Neuron (in vitro differentiated cells): ENCODE measurements at regions not wholly inside any gene's neighbourhood (a gene's known extent, or its start where the extent isn't known, plus 50 kb on each side); places are given as distances from the start of the nearest gene placed in this dataset.
A peak's percentile ranks its signal among the peaks of the same experiment; 100 is the strongest.
"Not testable (repeated sequence)": the region's sequence is repeated elsewhere in the genome, so short reads cannot be mapped to it uniquely, and the experiment has no call there.

Experiments used
- H2AFZ ChIP-seq: one replicate; pipeline ENCODE4 v1.6.1; 2013; ENCODE audit warnings: low read depth, mild to moderate bottlenecking, inconsistent platforms, low read length, moderate library complexity
- H3K27me3 ChIP-seq: one replicate; pipeline ENCODE4 v1.6.1; 2013; ENCODE audit warnings: low read length; ENCODE audit not compliant: insufficient read depth
- H3K36me3 ChIP-seq: one replicate; pipeline ENCODE4 v1.6.1; 2013; ENCODE audit warnings: low read length; ENCODE audit not compliant: insufficient read depth
- H3K4me1 ChIP-seq: one replicate; pipeline ENCODE4 v1.6.1; 2013; ENCODE audit warnings: low read length; ENCODE audit not compliant: insufficient read depth
- H3K4me3 ChIP-seq: 2 replicates; pipeline ENCODE4 v1.5.1; 2013; ENCODE audit warnings: mild to moderate bottlenecking, low read length, moderate library complexity
- H3K9me3 ChIP-seq: one replicate; pipeline ENCODE4 v1.6.1; 2013; ENCODE audit warnings: low read length

DNA sequence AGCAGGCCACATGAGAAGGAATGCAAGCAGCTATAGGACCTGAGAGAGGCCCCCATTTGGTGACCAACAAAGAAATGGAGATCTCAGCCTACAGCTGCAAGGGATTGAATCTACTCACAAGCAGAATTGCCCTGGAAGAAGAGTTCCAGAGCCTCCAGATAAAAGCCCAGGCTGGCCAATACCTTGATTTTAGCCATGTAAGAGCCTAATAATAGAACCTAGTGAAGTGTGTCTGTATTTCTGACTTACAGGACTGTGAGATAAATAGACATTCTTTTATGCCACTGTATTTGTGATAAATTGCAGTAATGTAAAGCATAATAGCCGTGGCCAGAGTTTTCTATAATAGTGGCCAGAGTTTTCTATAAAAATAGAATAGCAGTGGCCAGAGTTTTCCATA lies 254.6 kb downstream of the PYDC2 start:
- Histone ChIP-seq H3K9me3 (no peaks in the 10 kb centered on the region), H3K4me1 (peaks cover 8% of the 10 kb centered on the region), H2AFZ (peak overlapping the region; percentile 36), H3K36me3 (no peaks in the 10 kb centered on the region), H3K4me3 (no peak overlapping the region), H3K27me3 (no peaks in the 10 kb centered on the region)

DNA sequence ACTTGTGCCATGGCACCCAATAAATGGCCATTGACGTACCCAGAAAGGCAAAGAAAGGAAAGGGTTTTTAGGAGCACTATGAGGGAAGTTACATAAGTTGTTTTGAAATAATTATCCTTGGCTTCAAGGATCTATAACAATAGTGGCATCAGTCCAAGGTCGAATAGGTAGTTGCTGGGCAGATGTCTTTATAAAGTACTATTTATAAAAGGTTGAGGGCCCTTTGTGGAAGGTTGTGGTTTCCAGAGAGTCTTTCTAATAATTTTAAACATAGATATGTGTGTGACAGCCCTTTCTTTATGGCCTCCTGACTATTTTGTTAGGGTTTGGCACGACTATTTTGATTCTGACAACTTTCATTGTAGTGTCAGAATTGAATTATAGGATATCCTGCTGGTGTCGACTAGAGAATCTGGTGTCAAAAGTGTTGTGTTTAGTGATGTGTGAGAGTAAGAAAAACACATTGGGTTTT lies 260.5 kb downstream of the PYDC2 start:
- H3K4me1 ChIP-seq: no peaks in the 10 kb centered on the region
- H3K36me3 ChIP-seq: no peaks in the 10 kb centered on the region
- H3K4me3 ChIP-seq: no peak overlapping the region
- no peaks in the 10 kb centered on the region for H3K9me3 ChIP-seq
- no peak overlapping the region for H2AFZ ChIP-seq
- no peaks in the 10 kb centered on the region for H3K27me3 ChIP-seq

DNA sequence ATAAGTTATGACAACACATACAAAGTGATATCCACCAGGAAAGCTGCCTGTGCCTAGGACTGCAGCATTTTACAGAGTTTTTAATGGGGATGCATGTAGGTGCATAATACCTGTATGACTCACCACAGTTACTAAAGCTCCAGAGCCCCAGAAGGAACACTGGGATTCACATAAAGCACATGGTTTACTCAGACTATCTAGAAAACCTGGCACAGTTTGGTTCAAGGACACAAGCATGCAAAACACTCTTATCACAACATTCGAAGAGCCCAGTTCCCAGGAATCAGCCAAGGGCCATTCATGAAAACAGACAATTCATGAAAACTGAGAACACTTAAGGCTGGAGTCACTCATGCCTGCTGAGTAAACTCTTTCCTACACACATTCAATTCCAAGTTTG lies 261.0 kb downstream of the PYDC2 start:
- no peaks in the 10 kb centered on the region for H3K4me1 ChIP-seq
- no peak overlapping the region for H3K4me3 ChIP-seq
- H2AFZ ChIP-seq: peak overlapping the region; percentile 48
- H3K36me3 ChIP-seq: no peaks in the 10 kb centered on the region
- no peaks in the 10 kb centered on the region for H3K27me3 ChIP-seq
- H3K9me3 ChIP-seq: no peaks in the 10 kb centered on the region

DNA sequence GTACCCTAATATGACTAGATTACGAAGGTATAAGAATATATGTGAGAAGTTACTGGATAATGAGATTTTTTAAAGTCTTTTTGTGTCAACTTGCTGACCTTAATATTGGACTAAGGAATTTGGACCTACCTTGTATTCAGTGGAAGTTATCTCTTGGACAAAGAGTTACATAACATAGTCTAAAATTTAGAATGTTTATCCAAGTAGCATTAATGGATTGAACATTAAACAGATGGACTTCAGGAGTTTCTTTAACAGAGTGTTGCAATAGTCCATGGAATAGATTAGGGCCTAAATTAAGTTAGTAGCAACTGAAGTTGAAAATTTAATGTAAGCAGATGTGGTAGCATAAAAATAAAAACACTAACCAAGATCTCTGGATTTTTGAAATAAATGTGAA lies 266.4 kb downstream of the PYDC2 start:
- no peaks in the 10 kb centered on the region for H3K36me3 ChIP-seq
- no peak overlapping the region for H3K4me3 ChIP-seq
- no peaks in the 10 kb centered on the region for H3K4me1 ChIP-seq
- H2AFZ ChIP-seq: no peak overlapping the region
- no peaks in the 10 kb centered on the region for H3K9me3 ChIP-seq
- no peaks in the 10 kb centered on the region for H3K27me3 ChIP-seq

DNA sequence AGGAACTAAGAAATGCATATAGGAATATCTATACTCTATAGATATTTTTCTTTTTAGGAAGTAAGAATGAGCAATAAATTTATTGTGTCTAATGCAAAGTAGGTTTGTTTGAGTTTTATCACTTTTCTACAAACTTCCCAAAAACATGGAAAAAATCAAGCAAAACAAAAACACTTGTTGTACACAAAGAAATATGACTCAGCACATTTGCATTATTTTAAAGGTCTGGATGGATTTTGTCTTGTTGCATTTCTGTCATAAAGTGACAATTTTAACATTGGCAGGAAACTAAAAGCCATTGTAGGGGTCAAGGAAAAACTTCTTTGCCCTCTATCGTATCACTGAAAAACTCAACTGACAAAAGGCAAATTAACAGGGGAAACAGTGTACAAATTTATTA lies 267.2 kb downstream of the PYDC2 start:
- H3K27me3 ChIP-seq: no peaks in the 10 kb centered on the region
- H2AFZ ChIP-seq: no peak overlapping the region
- no peaks in the 10 kb centered on the region for H3K4me1 ChIP-seq
- no peaks in the 10 kb centered on the region for H3K36me3 ChIP-seq
- H3K9me3 ChIP-seq: no peaks in the 10 kb centered on the region
- H3K4me3 ChIP-seq: no peak overlapping the region

DNA sequence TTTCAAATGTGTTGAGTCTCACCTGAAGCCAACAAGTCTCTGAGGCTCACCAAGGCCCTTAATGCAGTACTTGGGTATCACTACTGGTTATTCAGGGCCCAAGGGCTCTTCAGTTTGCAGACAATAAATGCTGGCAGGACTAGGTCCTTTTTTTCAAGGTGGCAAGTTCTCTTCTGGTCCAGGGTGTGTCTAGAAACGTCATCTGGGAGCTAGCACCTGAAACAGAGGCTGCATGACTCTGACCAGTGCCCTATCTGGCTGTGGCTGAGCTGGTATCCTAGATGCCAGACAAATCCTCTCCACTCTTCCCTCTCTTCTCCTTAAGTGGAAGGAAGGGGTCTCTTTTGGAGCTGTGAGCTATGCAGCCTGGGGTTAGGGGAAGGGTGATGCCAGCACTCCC lies 276.8 kb downstream of the PYDC2 start:
- Histone ChIP-seq H3K4me1 (no peaks in the 10 kb centered on the region), H3K27me3 (no peaks in the 10 kb centered on the region), H3K36me3 (no peaks in the 10 kb centered on the region), H3K4me3 (no peak overlapping the region), H2AFZ (no peak overlapping the region), H3K9me3 (no peaks in the 10 kb centered on the region)

DNA sequence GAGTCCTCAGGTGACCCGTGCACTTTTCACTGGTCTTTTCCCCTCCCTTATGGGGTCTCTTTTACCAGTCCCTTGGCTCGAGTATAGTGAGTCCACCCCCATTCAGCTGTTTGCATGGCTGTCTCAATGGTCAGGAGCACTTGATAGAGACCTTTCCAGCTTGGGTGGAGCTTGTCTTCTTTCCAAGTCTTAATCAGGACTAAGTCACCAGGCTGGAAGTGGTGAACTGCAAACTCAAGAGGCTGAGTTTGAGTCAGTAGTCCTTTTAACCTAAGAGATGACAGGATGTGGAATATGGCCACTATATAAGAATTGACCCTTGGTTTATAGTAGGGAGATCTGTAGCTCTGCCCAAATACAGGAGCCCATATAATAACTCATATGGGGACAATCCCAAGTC lies 279.7 kb downstream of the PYDC2 start:
- Histone ChIP-seq H3K4me3 (no peak overlapping the region), H3K36me3 (no peaks in the 10 kb centered on the region)

DNA sequence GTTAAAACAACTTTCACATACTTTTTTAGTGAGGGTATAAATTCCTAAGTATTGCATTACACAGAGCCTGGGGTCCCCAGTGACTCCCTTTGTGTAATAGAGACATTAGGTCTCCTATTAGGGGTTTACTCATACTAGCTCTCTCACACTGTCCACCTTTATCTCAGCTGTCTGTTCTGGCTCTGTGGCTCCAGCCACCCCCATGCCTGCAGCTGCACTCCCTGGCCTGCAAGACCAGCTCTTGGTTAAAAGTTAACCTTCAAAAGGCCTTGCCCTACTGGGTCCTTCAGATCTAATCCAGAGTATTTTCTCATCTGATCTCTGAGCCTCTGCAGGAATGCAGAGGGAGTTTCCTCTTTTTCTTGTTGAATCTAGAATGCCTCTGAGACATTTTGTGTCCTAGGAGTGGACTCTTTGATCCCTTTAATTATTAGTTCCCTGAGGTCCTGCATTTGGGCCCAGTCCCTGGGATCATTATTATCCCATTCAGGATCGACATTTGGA lies 280.9 kb downstream of the PYDC2 start:
- not testable (repeated sequence) for H3K36me3 ChIP-seq, H2AFZ ChIP-seq, H3K27me3 ChIP-seq, H3K4me1 ChIP-seq, H3K9me3 ChIP-seq, H3K4me3 ChIP-seq

More for the DNA sequence above, 279.7 kb downstream of the PYDC2 start:
- H2AFZ ChIP-seq: no peak overlapping the region
- no peaks in the 10 kb centered on the region for H3K9me3 ChIP-seq
- H3K4me1 ChIP-seq: peaks cover 2% of the 10 kb centered on the region
- H3K27me3 ChIP-seq: no peaks in the 10 kb centered on the region

DNA sequence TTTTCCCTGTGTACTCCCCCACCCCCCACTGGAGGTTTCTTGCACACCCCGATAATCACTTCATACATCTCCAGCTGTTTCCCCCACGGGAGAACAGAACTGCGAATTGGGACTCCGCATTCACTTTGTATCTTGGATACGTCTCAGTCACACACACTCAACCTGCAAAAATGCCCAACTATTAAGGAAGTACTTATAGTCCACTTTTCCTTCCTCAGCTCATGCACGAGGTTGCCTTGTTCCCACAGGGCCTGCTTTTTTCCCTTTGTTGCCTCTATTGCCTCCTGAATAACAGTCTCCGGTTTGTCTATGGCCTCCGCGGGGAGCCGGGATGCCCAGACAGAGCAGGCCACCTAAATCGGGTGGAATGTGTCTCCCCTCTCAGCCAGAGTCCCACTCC lies 282.3 kb downstream of the PYDC2 start:
- Histone ChIP-seq H3K4me1 (peaks cover 2% of the 10 kb centered on the region), H3K36me3 (no peaks in the 10 kb centered on the region), H3K9me3 (no peaks in the 10 kb centered on the region), H2AFZ (no peak overlapping the region), H3K27me3 (no peaks in the 10 kb centered on the region), H3K4me3 (no peak overlapping the region)

DNA sequence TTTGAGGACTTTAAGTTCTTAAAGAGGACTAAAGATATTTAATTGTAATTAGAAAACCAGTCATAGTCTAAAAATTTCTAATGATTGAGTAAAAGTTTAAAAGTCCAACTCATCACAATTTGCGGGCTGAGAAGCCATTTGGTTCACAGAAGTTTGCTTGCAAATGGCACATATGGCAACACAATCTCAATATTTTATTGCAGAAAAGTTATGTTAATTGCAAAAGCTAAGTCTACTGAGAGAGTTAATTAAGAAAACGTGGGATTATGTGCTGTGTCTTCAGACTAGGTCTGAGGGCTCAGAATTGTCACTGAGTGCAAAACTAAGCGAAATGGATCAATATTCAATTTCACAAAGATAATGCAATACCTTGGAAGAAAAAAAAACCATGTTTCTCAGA lies 289.7 kb downstream of the PYDC2 start:
- no peaks in the 10 kb centered on the region for H3K4me1 ChIP-seq
- no peaks in the 10 kb centered on the region for H3K36me3 ChIP-seq
- no peak overlapping the region for H3K4me3 ChIP-seq
- no peak overlapping the region for H2AFZ ChIP-seq
- H3K9me3 ChIP-seq: no peaks in the 10 kb centered on the region
- H3K27me3 ChIP-seq: no peaks in the 10 kb centered on the region

DNA sequence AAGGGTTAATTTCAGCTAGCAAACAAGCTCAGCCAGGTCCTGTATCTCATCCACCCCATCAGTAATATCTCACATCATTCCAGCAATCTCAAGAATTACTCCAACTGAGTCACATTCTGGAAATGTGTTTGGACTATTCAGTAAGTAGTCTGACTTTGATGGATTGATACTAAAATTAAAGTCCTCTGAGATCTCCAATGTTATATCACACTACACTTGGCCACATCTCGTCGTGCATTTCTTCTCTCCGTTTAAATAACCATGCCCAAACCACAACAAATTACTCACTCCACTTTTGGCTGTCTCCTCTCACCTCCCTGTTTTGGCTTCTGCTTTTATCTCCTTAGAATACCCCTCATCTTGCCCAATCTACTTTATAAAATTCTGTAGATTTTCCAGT lies 292.2 kb downstream of the PYDC2 start:
- H3K4me3 ChIP-seq: no peak overlapping the region
- no peaks in the 10 kb centered on the region for H3K9me3 ChIP-seq
- H3K36me3 ChIP-seq: no peaks in the 10 kb centered on the region
- no peaks in the 10 kb centered on the region for H3K27me3 ChIP-seq
- no peaks in the 10 kb centered on the region for H3K4me1 ChIP-seq
- no peak overlapping the region for H2AFZ ChIP-seq

DNA sequence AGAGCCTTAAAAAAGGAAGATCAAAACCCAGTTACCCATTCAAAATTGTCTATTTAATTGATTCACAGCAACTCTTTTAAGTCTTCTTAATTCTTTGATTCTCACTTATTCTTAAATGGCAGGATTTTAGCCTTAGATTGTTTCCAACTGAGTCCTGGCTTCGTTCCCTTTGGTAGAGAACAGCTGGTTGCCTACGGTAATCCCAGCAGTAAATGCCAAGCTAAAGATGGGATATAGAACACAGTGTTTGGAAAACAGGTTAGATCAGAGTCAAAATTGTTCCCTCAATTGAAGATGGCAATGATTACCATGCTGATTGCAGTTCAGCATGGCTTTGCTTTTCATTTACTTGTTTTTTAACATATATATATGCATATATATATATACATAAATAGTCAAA lies 300.9 kb downstream of the PYDC2 start:
- Histone ChIP-seq H3K27me3 (no peaks in the 10 kb centered on the region), H3K9me3 (no peaks in the 10 kb centered on the region), H3K4me1 (peaks cover 10% of the 10 kb centered on the region), H3K4me3 (no peak overlapping the region), H3K36me3 (no peaks in the 10 kb centered on the region), H2AFZ (peak overlapping the region; percentile 12)

DNA sequence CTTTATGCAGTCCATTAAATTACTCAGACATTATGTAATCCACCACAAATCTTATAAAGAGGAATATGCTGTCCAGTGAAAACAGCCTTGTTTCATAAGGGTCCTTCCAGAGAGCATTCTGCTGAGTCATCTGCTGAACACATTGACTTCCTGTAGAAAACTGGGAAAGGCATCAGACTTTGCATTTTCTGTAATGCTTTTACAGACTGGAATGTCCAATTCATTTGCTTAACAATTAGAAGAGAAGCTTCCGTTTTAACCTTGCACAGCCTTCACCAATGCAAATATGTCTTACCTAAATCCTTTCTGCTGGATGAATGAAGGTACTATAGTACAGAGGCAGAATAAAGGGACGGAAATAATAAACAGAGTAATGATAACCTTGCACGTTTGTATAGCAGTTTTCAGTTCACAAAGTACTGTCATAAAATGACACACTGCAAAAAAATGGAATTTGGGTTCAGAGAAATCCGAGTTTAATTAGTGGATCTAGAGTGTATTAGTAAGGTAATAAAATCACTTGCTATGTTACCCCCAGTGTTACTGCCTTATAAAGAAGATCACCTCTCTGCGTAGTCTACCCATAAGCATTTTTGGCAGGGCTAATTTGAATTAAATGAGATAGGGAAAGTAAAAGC lies 301.5 kb downstream of the PYDC2 start:
- Histone ChIP-seq H2AFZ (peak overlapping the region; percentile 12), H3K9me3 (no peaks in the 10 kb centered on the region), H3K4me1 (peaks cover 10% of the 10 kb centered on the region), H3K36me3 (no peaks in the 10 kb centered on the region), H3K27me3 (no peaks in the 10 kb centered on the region), H3K4me3 (no peak overlapping the region)

DNA sequence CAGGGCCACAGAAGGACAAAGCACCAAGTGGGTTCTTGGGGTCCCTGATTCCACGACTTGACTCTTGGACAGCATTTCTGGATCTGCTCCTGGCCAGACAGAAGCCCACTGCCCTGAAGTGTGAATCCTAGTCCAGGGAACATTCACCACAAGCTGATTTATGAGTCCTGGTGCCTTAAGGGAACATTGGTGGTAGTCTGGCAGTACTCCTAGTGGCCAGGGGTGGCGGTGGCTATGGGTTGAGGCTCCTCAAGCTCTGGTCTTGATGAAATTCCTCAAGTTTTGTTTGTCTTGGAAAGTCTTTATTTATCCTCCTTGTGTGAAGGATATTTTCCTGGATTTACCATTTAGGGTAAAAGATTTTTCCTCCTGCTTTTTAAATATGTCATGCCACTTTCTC lies 307.5 kb downstream of the PYDC2 start:
- H3K4me1 ChIP-seq: peaks cover 12% of the 10 kb centered on the region
- H3K4me3 ChIP-seq: no peak overlapping the region
- no peaks in the 10 kb centered on the region for H3K27me3 ChIP-seq

More for the DNA sequence above, 307.5 kb downstream of the PYDC2 start:
- Histone ChIP-seq H3K9me3 (no peaks in the 10 kb centered on the region), H3K36me3 (no peaks in the 10 kb centered on the region), H2AFZ (no peak overlapping the region)
